Gastroesophageal sphincter (tissue), 4 donors: ENCODE measurements at regions not wholly inside any gene's neighbourhood (a gene's known extent, or its start where the extent isn't known, plus 50 kb on each side); places are given as distances from the start of the nearest gene placed in this dataset.

Experiments used
- ATAC-seq: fragments of 150-250 bp; one replicate; pipeline ENCODE4 v1.9.1; 2016; ENCODE audit warnings: mild to moderate bottlenecking, moderate library complexity
- H3K27ac ChIP-seq, 4 donors: fragments of 200-600 bp; sonication (generic) in 3 of 4; 1 replicate in 3 of 4; 2 replicates in 1 of 4; pipeline ENCODE4 v1.5.1; 2016 to 2019
- H3K27me3 ChIP-seq: fragments of 200-600 bp; sonication (generic); one replicate; pipeline ENCODE4 v1.5.1; 2019
- H3K36me3 ChIP-seq, 2 donors: fragments of 200-600 bp; sonication (generic); one replicate each; pipeline ENCODE4 v1.5.1; 2019; ENCODE audit warnings: control low read depth in 1 of 2
- H3K4me1 ChIP-seq, 3 donors: fragments of 200-600 bp; sonication (generic); 1 replicate in 2 of 3; 2 replicates in 1 of 3; pipeline ENCODE4 v1.5.1; 2016 to 2019; ENCODE audit warnings: control low read depth in 2 of 3
- H3K4me3 ChIP-seq, 2 donors: fragments of 200-600 bp; sonication (generic); one replicate each; pipeline ENCODE4 v1.5.1; 2019; ENCODE audit warnings: mild to moderate bottlenecking in 1 of 2, moderate library complexity in 1 of 2
- H3K9me3 ChIP-seq, 3 donors: fragments of 200-600 bp; sonication (generic); one replicate each; pipeline ENCODE4 v1.5.1; 2017 to 2019; ENCODE audit warnings: control low read depth in 2 of 3
- CTCF ChIP-seq, 4 experiments: fragments of 200-600 bp in 2 of 4; fragments of 450-650 bp in 2 of 4; sonication (generic) in 1 of 4; IDR thresholded peaks; one replicate each; pipeline ENCODE4 v1.5.1; 2017 to 2019; ENCODE audit warnings: antibody characterized with exemption in 4 of 4, mild to moderate bottlenecking in 2 of 4, moderate library complexity in 2 of 4
- EP300 ChIP-seq: sonication (generic); formaldehyde crosslinking; IDR thresholded peaks from one replicate; pipeline ENCODE4 v1.6.1; 2017; ENCODE audit warnings: antibody characterized with exemption, mild to moderate bottlenecking
- POLR2A ChIP-seq, 2 donors: fragments of 450-650 bp; IDR thresholded peaks; one replicate each; pipeline ENCODE4 v1.6.1; 2017; ENCODE audit warnings: antibody characterized with exemption in 2 of 2, mild to moderate bottlenecking in 2 of 2, moderate library complexity in 1 of 2
- POLR2AphosphoS5 ChIP-seq: sonication (generic); formaldehyde crosslinking; IDR thresholded peaks from one replicate; pipeline ENCODE4 v1.6.1; 2017; ENCODE audit warnings: antibody characterized with exemption
- WGBS, 2 donors: methylation state at CpG; one replicate each; pipeline ENCODE4 v1.1.5; 2018; ENCODE audit warnings: low coverage in 1 of 2; 5-methylcytosine and 5-hydroxymethylcytosine counted together

GRCh38 chr10:3700531-3701076, 84.4 kb downstream of the KLF6 start:
- 48 to 54% methylated on average over 3 of the region's 3 CpGs for WGBS, 2 donors
- Histone ChIP-seq H3K27ac (no peak overlapping the region), H3K36me3 (no peaks in the 10 kb centered on the region), H3K4me3 (no peak overlapping the region), H3K27me3 (no peaks in the 10 kb centered on the region), H3K4me1 (no peaks in the 10 kb centered on the region), H3K9me3 (no peaks in the 10 kb centered on the region)
- no peak for TF ChIP-seq CTCF (IDR thresholded peaks at IDR 0.05)
- no peak for TF ChIP-seq EP300
- no peak for TF ChIP-seq POLR2A (IDR thresholded peaks at IDR 0.05)
- TF ChIP-seq POLR2AphosphoS5, result no peak
- no peak for ATAC-seq

DNA sequence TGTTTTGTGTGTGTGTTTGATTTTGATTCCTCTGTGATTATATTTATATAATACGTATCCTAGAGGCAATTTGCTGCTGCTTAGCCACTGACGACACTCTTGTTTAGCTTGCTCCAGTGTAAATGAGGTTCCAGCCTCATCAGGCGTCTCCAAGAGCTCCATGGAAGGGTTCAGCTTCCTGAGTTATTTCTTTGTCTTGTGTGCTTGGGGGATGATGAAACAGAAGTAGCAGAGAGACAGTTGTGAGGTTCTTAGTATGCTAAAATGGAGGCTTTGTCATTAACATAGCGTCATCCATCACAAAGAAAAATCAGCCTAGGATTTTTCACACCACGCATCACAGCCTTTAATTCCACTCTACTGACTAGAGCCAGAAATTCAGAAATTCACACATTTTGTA, 85.1 kb downstream of the KLF6 start:
- H3K4me3 ChIP-seq, result no peak overlapping the region
- 73 to 85% methylated on average over 4 to 5 of the region's 5 CpGs for WGBS, 2 donors
- no peaks in the 10 kb centered on the region for H3K9me3 ChIP-seq
- H3K27ac ChIP-seq, result no peak overlapping the region
- TF ChIP-seq EP300 (no peak), POLR2A (IDR thresholded peaks at IDR 0.05) (no peak), CTCF (IDR thresholded peaks at IDR 0.05) (no peak), POLR2AphosphoS5 (no peak)
- no peaks in the 10 kb centered on the region for H3K27me3 ChIP-seq
- ATAC-seq, result no peak
- no peaks in the 10 kb centered on the region for H3K4me1 ChIP-seq
- H3K36me3 ChIP-seq, result no peaks in the 10 kb centered on the region

DNA sequence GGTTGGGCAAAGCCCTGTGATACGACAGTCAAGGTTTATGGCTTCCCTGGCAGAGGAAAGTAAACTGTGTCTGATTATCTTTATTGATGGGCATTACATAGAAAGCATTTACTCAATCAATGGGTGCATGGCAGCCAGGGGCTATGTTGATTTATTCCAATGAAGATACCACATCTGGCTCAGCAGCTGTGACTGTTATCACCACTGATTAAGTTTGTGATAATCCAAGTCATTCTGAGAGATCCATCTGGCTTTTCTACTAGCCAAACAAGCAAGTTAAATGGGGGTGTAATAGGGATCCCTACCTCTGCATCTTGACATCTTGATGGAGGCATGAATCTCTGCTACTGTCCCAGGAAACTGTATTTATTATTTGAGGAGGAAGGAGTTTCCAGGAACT, 86.7 kb downstream of the KLF6 start:
- no peaks in the 10 kb centered on the region for H3K36me3 ChIP-seq
- WGBS, 2 donors, result 89% methylated on average over 1 of the region's 1 CpG; no CpG with 5 or more reads in 1 of the 2 donors

DNA sequence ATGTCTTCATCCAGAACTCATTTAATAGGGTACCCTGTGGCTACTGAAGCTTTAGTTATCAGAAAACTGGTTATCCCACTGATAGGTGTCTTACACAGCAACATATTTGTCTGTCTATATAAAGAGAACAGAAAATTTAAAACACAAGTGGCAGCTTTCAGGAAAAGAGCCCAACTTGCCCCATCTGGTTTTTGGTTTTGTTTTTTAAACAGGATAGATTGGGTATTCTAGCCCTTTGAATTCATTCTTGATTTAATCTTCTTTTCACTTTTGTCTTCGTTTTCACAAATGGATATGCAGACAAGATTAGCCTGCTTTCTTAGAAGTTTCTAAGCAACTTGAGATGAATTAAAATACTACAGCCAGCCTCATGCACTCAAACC, 91.3 kb downstream of the KLF6 start:
- no peak overlapping the region for H3K27ac ChIP-seq
- no peak overlapping the region for H3K4me3 ChIP-seq
- TF ChIP-seq EP300 (no peak), POLR2A (IDR thresholded peaks at IDR 0.05) (no peak), CTCF (IDR thresholded peaks at IDR 0.05) (no peak), POLR2AphosphoS5 (no peak)
- H3K27me3 ChIP-seq, result no peaks in the 10 kb centered on the region
- WGBS, 2 donors, result 45 to 100% methylated on average over 1 of the region's 1 CpG
- ATAC-seq, result no peak
- no peaks in the 10 kb centered on the region for H3K36me3 ChIP-seq
- H3K9me3 ChIP-seq, result no peaks in the 10 kb centered on the region
- peaks cover 0 to 10% (median 0%) of the 10 kb centered on the region in 3 donors for H3K4me1 ChIP-seq

More for the DNA sequence above, 86.7 kb downstream of the KLF6 start:
- no peak overlapping the region for H3K4me3 ChIP-seq
- no peaks in the 10 kb centered on the region for H3K27me3 ChIP-seq
- no peaks in the 10 kb centered on the region for H3K9me3 ChIP-seq
- ATAC-seq, result no peak
- TF ChIP-seq POLR2A (IDR thresholded peaks at IDR 0.05) (no peak), POLR2AphosphoS5 (no peak), EP300 (no peak), CTCF (IDR thresholded peaks at IDR 0.05) (no peak)
- no peak overlapping the region for H3K27ac ChIP-seq
- no peaks in the 10 kb centered on the region for H3K4me1 ChIP-seq

DNA sequence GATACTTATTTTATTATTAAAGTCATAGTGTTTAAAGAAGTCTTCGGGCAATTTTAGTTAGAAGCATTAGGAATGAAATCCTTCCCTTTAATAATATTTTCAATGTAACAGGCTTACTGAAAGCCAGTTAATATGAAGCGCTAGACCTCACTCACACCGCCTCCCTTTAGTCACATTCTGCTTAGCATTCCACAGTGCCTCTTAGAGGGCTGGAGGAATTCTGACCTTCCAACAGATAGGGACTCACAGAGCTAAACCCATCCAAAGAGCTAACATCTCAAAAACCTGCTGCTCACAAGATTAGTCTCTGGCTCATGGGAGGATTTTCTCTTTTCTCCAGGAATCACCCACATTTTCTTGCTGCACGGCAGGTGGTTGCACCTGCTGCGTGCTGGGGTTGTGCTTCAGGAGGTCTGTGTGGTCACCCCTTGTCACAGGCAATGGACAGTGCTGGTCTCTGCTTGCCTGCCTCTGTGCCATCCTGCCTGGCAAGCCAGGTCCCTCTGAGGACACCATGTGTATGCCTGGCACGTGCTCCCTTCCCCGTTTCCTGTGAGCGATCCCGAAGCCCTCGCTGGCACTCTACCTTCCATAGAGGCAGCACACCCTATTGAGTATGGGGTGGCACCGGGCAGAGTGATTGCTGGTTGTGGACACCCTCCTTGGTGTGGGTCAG, 91.8 kb downstream of the KLF6 start:
- ATAC-seq, result no peak
- no peak overlapping the region for H3K4me3 ChIP-seq
- no peaks in the 10 kb centered on the region for H3K36me3 ChIP-seq
- peaks cover 0 to 10% (median 0%) of the 10 kb centered on the region in 3 donors for H3K4me1 ChIP-seq
- 75 to 82% methylated on average over 3 to 6 of the region's 11 CpGs for WGBS, 2 donors
- no peak overlapping the region for H3K27ac ChIP-seq
- no peak for TF ChIP-seq CTCF (IDR thresholded peaks at IDR 0.05)
- no peak for TF ChIP-seq POLR2AphosphoS5
- no peak for TF ChIP-seq EP300
- TF ChIP-seq POLR2A (IDR thresholded peaks at IDR 0.05), result no peak
- no peaks in the 10 kb centered on the region for H3K27me3 ChIP-seq
- no peaks in the 10 kb centered on the region for H3K9me3 ChIP-seq
